T47D (cell line): ENCODE measurements at regions not wholly inside any gene's neighbourhood (a gene's known extent, or its start where the extent isn't known, plus 50 kb on each side); places are given as distances from the start of the nearest gene placed in this dataset.

Experiments
- DNase-seq, 2 experiments: peaks; one replicate each; pipeline versions ENCODE4 v3.0.0 to v3.0.0-alpha.2; 2011 to 2012; ENCODE audit warnings: low read depth in 1 of 2, low spot score in 1 of 2
- JUND ChIP-seq: IDR thresholded peaks from 2 replicates; pipeline ENCODE4 v1.6.1; 2012; ENCODE audit warnings: low read depth
- in situ Hi-C: cut with HindIII; loops from 2 replicates; pipeline ENCODE4 v1.10.0; 2016; ENCODE audit warnings: low sequenced_read_pairs, low pct_unique_long_range_greater_than_20kb

DNA sequence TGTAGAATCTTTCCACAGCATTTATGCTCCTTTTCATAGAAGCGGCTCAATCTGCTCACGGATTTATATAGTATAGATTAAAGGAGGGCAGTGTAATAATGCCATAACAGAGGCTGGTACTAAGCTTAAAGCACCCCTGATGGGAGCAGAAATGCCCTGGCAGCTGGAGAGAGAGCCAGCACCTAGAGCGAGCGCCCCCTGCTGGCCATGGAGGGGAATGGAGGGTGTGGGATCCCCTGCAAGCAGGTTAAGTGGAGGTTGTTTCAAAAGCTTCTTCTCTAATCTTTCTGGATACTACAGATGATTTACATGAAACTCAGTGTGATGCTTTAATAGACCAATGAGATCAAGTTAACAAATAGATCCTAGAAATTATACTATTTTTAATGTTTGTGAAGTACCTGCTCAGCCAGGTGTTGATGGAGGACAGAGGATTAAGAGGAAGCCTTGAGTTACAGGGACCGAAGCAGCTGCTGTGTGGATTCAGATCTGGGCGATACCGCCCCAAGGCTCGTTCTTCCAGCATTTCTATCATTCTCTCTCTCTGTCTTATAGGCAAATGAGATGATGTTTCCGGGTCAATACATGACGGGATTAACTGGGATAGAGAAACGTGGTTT is 1519.3 kb upstream of the TMEM132C start:
- no peak for TF ChIP-seq JUND
- peak; percentile 17 to 44 for DNase-seq
- in situ Hi-C loops, result no loop called here

DNA sequence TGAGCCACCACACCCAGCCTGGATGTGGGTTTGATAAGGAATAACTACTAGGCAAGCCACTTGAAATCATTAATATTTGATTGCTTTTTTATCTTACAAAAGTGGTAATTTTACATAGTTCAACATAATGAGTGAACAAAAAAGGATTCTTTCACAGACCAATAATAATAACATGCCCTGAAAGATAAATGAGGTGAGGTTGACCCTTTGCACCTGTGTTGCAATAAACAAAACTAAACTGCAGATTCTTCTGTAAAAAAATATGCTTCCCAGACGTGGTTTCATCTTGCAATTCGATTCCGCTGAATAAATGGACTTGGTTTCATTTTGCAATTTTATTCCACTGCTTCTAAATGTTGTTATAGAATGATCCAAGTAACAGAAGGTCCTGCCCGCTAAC is 1514.9 kb upstream of the TMEM132C start:
- in situ Hi-C loops, result no loop called here
- DNase-seq, result no peak
- TF ChIP-seq JUND, result no peak

GRCh38 chr12:126757326-126757725 is 1509.6 kb upstream of the TMEM132C start:
- in situ Hi-C loops, result no loop called here
- no peak for DNase-seq
- TF ChIP-seq JUND, result no peak

GRCh38 chr12:126760092-126760491 is 1506.9 kb upstream of the TMEM132C start:
- no peak for TF ChIP-seq JUND
- in situ Hi-C loops, result no loop called here
- no peak for DNase-seq

GRCh38 chr12:126761420-126761819 is 1505.5 kb upstream of the TMEM132C start:
- no peak for TF ChIP-seq JUND
- DNase-seq, result no peak
- in situ Hi-C loops, result no loop called here

DNA sequence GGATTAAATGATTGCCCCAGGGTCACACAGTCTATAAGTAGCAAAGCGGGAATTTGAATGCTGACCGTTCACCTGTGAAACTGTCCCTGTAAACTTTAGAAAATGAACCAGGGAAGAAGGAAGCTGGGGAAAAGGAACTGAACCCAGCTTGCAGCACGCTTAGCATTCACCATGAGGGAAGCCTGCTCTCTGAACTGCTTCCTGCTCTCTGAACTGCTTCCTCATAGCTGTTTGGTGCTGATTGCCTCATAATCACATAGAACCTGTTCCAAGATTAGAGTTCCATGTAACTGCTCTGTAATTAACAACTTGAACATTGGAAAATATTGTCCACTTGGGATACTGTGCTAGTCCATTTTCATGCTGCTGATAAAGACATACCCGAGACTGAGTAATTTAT is 1504.8 kb upstream of the TMEM132C start:
- DNase-seq, result no peak
- no peak for TF ChIP-seq JUND
- in situ Hi-C loops, result no loop called here

GRCh38 chr12:126763359-126763758 is 1503.6 kb upstream of the TMEM132C start:
- DNase-seq, result no peak
- in situ Hi-C loops, result no loop called here
- no peak for TF ChIP-seq JUND

- DNase-seq, result no peak
- TF ChIP-seq JUND, result no peak
- in situ Hi-C loops, result no loop called here
These were observed 1499.6 kb upstream of the TMEM132C start for GRCh38 chr12:126767334-126767733.

DNA sequence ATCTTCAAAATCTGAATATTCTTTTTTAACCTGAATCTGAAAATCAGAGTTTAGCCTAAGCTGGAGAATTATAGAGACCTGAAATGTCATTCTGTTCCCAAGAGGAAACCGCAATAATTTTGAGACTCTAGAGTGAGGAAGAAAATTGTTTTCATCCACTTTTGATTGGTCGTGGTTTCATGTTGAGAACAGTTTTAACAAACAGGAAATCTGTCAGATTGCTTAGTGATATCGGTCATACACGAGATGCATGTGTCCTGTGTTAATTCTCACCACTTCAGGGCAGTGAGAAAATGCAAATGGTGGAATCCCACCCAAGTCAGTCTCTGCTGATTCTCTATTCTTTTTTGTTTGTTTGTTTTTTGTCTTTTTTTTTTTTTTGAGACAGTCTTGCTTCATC is 1498.5 kb upstream of the TMEM132C start:
- DNase-seq, result no peak
- in situ Hi-C loops, result no loop called here
- no peak for TF ChIP-seq JUND

DNA sequence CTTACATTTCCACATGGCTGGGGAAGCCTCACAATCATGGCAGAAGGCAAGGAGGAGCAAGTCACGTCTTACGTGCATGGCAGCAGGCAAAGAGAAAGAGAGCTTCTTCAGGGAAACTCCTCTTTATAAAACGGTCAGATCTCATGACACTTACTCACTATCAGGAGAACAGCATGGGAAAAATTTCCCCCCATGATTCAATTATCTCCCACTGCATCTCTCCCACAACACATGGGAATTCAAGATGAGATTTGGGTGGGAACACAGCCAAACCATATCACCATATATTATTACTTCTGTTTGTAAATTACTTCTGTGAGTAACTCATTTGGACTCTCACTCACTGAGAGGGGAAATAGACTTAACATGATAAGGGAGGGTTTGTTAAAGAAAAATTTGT is 1496.8 kb upstream of the TMEM132C start:
- DNase-seq, result no peak
- in situ Hi-C loops, result no loop called here
- no peak for TF ChIP-seq JUND

DNA sequence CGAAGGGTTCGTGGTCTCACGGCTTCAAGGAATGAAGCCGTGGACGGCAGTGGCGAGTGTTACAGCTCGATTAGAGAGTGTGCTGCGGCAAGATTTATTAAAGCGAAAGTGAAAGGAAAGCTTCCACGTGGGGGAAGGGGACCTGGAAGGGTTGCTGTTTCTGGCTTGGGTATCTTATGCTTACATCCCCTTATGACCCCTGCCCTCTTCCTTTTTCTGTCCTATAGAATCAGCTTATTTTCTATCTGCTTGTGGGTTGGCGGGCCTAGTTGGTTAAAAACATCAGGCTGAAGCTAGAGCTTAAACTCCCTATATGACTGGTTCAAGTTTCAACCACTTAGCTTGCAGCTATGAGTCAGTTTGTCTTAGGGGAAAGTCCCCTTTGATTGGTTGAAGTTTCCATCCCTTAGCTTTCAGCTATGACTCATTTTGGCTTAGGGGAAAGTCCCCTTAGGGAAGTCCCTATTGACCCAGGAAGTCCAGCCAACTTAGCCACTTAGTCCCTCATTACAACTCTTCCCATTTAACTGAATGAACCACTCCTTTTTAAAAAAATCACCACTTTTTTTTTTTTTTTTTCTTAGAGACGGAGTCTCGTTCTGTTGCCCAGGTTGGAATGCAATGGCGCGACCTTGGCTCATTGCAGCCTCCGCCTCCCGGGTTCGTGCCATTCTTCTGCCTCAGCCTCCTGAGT is 1494.7 kb upstream of the TMEM132C start:
- DNase-seq, result peak in 1 of 2 experiments; percentile 78
- in situ Hi-C loops, result no loop called here
- TF ChIP-seq JUND, result no peak

DNA sequence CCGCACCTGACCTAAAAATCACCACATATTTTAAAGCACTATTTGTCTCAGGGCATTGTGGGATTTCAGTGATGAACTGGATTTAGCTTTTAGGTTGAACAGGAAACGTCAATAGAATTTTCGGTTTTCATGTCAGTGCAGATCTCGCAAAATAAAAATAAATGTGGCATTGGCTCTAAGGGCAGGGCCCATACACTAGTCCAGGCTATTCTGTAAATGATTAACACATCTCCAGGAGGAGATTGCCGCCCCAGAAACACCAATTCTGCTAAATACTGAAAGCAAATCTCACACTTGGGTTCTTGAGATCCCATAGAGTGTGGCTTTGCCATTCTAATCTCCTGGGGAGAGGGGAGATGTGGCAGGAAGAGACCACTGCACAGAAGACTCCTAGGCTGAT is 1494.0 kb upstream of the TMEM132C start:
- no peak for DNase-seq
- no peak for TF ChIP-seq JUND
- in situ Hi-C loops, result no loop called here

DNA sequence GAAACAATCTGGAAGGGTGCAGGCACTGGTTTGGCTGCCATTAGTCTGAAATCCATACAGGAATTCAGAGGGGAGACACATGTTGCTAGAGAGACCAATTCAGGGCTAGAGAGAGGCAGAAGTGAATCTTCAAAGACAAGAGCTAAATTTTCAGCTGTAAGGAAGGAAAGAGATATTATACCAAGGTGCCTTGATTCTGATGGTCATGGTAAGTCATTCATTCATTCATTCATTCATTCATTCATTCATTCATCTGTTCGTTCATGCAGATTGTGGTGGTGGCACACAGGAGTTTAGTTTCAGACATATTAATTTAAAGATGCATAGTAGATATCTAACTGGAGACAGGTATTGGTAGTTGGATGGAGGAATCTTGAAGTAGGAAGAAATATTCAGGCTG is 1493.5 kb upstream of the TMEM132C start:
- in situ Hi-C loops, result no loop called here
- no peak for DNase-seq
- no peak for TF ChIP-seq JUND
